GM23338 (cell line): ENCODE measurements at regions not wholly inside any gene's neighbourhood (a gene's known extent, or its start where the extent isn't known, plus 50 kb on each side); places are given as distances from the start of the nearest gene placed in this dataset.

Experiments used
- ATAC-seq: fragments of 200-7000 bp; cut with Tn5 transposase; 3 replicates; pipeline ENCODE4 v1.9.1; 2020
- DNase-seq: peaks from one replicate; pipeline ENCODE4 v3.0.0-alpha.2; 2015; ENCODE audit warnings: low spot score
- H2AFZ ChIP-seq: fragments of 200-600 bp; sonication (generic); 2 replicates; pipeline ENCODE4 v1.8.0; 2016; ENCODE audit warnings: antibody characterized with exemption, mild to moderate bottlenecking, moderate library complexity
- H3F3A ChIP-seq: fragments of 200-600 bp; sonication (generic); replicated peaks from 2 replicates; pipeline ENCODE4 v1.8.0; 2017; ENCODE audit warnings: antibody characterized with exemption, mixed run types, low read depth
- H3K27ac ChIP-seq: fragments of 200-600 bp; sonication (generic); 2 replicates; pipeline ENCODE4 v1.6.1; 2016; ENCODE audit warnings: low read depth
- H3K27me3 ChIP-seq: fragments of 200-600 bp; sonication (generic); 2 replicates; pipeline ENCODE4 v1.8.0; 2016; ENCODE audit warnings: mild to moderate bottlenecking, mixed run types, moderate library complexity; ENCODE audit not compliant: insufficient read depth
- H3K36me3 ChIP-seq: fragments of 200-600 bp; sonication (generic); 2 replicates; pipeline ENCODE4 v1.8.0; 2016; ENCODE audit warnings: mild to moderate bottlenecking; ENCODE audit not compliant: insufficient read depth
- H3K4me1 ChIP-seq: fragments of 200-600 bp; sonication (generic); 2 replicates; pipeline ENCODE4 v1.8.0; 2016; ENCODE audit warnings: mild to moderate bottlenecking, moderate library complexity; ENCODE audit not compliant: insufficient read depth
- H3K4me2 ChIP-seq: fragments of 200-600 bp; sonication (generic); 2 replicates; pipeline ENCODE4 v1.7.1; 2017; ENCODE audit warnings: mixed run types
- H3K4me3 ChIP-seq: fragments of 200-600 bp; sonication (generic); 2 replicates; pipeline ENCODE4 v1.6.1; 2016; ENCODE audit warnings: mixed run types
- H3K79me2 ChIP-seq: fragments of 200-600 bp; sonication (generic); replicated peaks from 2 replicates; pipeline ENCODE4 v1.8.0; 2017; ENCODE audit warnings: mild to moderate bottlenecking; ENCODE audit not compliant: insufficient read depth
- H3K9me2 ChIP-seq: fragments of 200-600 bp; sonication (generic); 2 replicates; pipeline ENCODE4 v1.8.0; 2017; ENCODE audit not compliant: insufficient read depth
- H4K20me1 ChIP-seq: fragments of 200-600 bp; sonication (generic); replicated peaks from 2 replicates; pipeline ENCODE4 v1.8.0; 2017; ENCODE audit warnings: mild to moderate bottlenecking; ENCODE audit not compliant: insufficient read depth
- H3K27ac Mint-ChIP-seq: 2 replicates; pipeline ENCODE4 v1.8.0; 2020; ENCODE audit warnings: inconsistent platforms, mild to moderate bottlenecking, moderate library complexity, mixed read lengths
- H3K27me3 Mint-ChIP-seq: 3 replicates; pipeline ENCODE4 v1.8.0; 2022; ENCODE audit warnings: low read depth, mild to moderate bottlenecking, moderate library complexity, mixed read lengths, inconsistent platforms; ENCODE audit not compliant: insufficient read depth, poor library complexity
- H3K36me3 Mint-ChIP-seq: 3 replicates; pipeline ENCODE4 v1.8.0; 2021; ENCODE audit warnings: low read depth, mild to moderate bottlenecking, inconsistent platforms, moderate library complexity, mixed read lengths
- H3K4me1 Mint-ChIP-seq: 3 replicates; pipeline ENCODE4 v1.8.0; 2020; ENCODE audit warnings: mild to moderate bottlenecking, inconsistent platforms, mixed read lengths
- H3K4me3 Mint-ChIP-seq: 3 replicates; pipeline ENCODE4 v1.8.0; 2021; ENCODE audit warnings: moderate library complexity, mild to moderate bottlenecking, inconsistent platforms, mixed read lengths
- H3K9me3 Mint-ChIP-seq: 3 replicates; pipeline ENCODE4 v1.8.0; 2020; ENCODE audit warnings: moderate library complexity, mild to moderate bottlenecking, inconsistent platforms, mixed read lengths
- CREB1 ChIP-seq: fragments of 250-450 bp; sonication (Bioruptor Pico); IDR thresholded peaks from 2 replicates; pipeline ENCODE4 v1.5.0; 2020; ENCODE audit warnings: low read depth, mild to moderate bottlenecking, moderate library complexity
- CTCF ChIP-seq, 2 experiments: fragments of 200-600 bp in 1 of 2; sonication (generic) in 1 of 2; conservative IDR thresholded peaks; 2 replicates each; pipeline versions ENCODE4 v1.5.1 to v1.6.1; 2016 to 2017; ENCODE audit warnings: antibody characterized with exemption in 2 of 2, low read depth in 2 of 2, mild to moderate bottlenecking in 2 of 2, moderate library complexity in 1 of 2
- EZH2 ChIP-seq: fragments of 200-600 bp; sonication (generic); IDR thresholded peaks from one replicate; pipeline ENCODE4 v1.8.0; 2017; ENCODE audit warnings: antibody characterized with exemption, mild to moderate bottlenecking, low read depth; ENCODE audit not compliant: unreplicated experiment
- EZH2phosphoT487 ChIP-seq: fragments of 200-600 bp; sonication (generic); IDR thresholded peaks from one replicate; pipeline ENCODE4 v1.8.1; 2018; ENCODE audit warnings: antibody characterized with exemption; ENCODE audit not compliant: unreplicated experiment
- JUNB ChIP-seq: IDR thresholded peaks from one replicate; pipeline ENCODE4 v1.6.1; 2016; ENCODE audit warnings: antibody characterized with exemption; ENCODE audit not compliant: unreplicated experiment
- NANOG ChIP-seq: IDR thresholded peaks from 2 replicates; pipeline ENCODE4 v1.6.1; 2016; ENCODE audit warnings: antibody characterized with exemption, borderline replicate concordance
- POLR2AphosphoS5 ChIP-seq: IDR thresholded peaks from 2 replicates; pipeline ENCODE4 v1.6.1; 2016; ENCODE audit warnings: antibody characterized with exemption, low read depth
- STAT1 ChIP-seq: IDR thresholded peaks from one replicate; pipeline ENCODE4 v1.6.1; 2016; ENCODE audit warnings: antibody characterized with exemption; ENCODE audit not compliant: unreplicated experiment
- ZNF114 ChIP-seq: fragments of 250-450 bp; sonication (Bioruptor Pico); IDR thresholded peaks from 2 replicates; pipeline ENCODE4 v1.5.0; 2020; ENCODE audit warnings: mild to moderate bottlenecking, moderate library complexity
- ZNF331 ChIP-seq: fragments of 250-450 bp; sonication (Bioruptor Pico); IDR thresholded peaks from 2 replicates; pipeline ENCODE4 v1.5.0; 2020; ENCODE audit warnings: low read depth, mild to moderate bottlenecking, moderate library complexity
- ZNF462 ChIP-seq: fragments of 250-450 bp; sonication (Bioruptor Pico); IDR thresholded peaks from 2 replicates; pipeline ENCODE4 v1.5.0; 2020; ENCODE audit warnings: mild to moderate bottlenecking, moderate library complexity
- TF ChIP-seq, protein P1 (sequence below): IDR thresholded peaks from 2 replicates; pipeline ENCODE4 v1.6.1; 2016; ENCODE audit warnings: antibody characterized with exemption

GRCh38 chr6:133130863-133131262, 110.3 kb upstream of the EYA4 start:
- Histone ChIP-seq H3K79me2 (no peaks in the 10 kb centered on the region), H4K20me1 (no peaks in the 10 kb centered on the region), H2AFZ (0 out of 2 replicates have a peak overlapping the region, but pooled peaks have one; percentile 70), H3K4me2 (no peak overlapping the region), H3K36me3 (no peaks in the 10 kb centered on the region), H3K27ac (no peak overlapping the region), H3K27me3 (no peaks in the 10 kb centered on the region), H3K4me1 (no peaks in the 10 kb centered on the region; the same call in 1 of the 2 replicates), H3K9me2 (no peaks in the 10 kb centered on the region), H3F3A (no peaks in the 10 kb centered on the region), H3K4me3 (no peak overlapping the region)
- no peak overlapping the region for H3K27ac Mint-ChIP-seq
- no peak for TF ChIP-seq ZNF462
- TF ChIP-seq EZH2phosphoT487: no peak
- no peak overlapping the region for H3K4me3 Mint-ChIP-seq
- peaks cover 17% of the 10 kb centered on the region; the same call in 2 of the 3 replicates for H3K4me1 Mint-ChIP-seq
- DNase-seq: no peak
- H3K27me3 Mint-ChIP-seq: no peaks in the 10 kb centered on the region
- ATAC-seq: no peak; the same call in 2 of the 3 replicates
- no peaks in the 10 kb centered on the region for H3K9me3 Mint-ChIP-seq
- no peaks in the 10 kb centered on the region for H3K36me3 Mint-ChIP-seq

GRCh38 chr6:133131621-133132465, 109.3 kb upstream of the EYA4 start:
- H3K27ac ChIP-seq: no peak overlapping the region
- no peak overlapping the region for H3K27ac Mint-ChIP-seq
- no peaks in the 10 kb centered on the region for H3K36me3 Mint-ChIP-seq
- no peak for TF ChIP-seq ZNF114 (CRISPR knock-in tag)
- TF ChIP-seq STAT1: no peak
- TF ChIP-seq JUNB: no peak
- TF ChIP-seq CREB1: no peak
- TF ChIP-seq EZH2: no peak
- TF ChIP-seq POLR2AphosphoS5: no peak
- TF ChIP-seq EZH2phosphoT487: no peak
- no peak for TF ChIP-seq NANOG
- no peak for TF ChIP-seq CTCF (conservative IDR thresholded peaks at IDR 0.05; ENCODE audit: low read depth in 2 of 2)
- TF ChIP-seq ZNF331 (CRISPR knock-in tag): no peak
- TF ChIP-seq, protein P1, sequence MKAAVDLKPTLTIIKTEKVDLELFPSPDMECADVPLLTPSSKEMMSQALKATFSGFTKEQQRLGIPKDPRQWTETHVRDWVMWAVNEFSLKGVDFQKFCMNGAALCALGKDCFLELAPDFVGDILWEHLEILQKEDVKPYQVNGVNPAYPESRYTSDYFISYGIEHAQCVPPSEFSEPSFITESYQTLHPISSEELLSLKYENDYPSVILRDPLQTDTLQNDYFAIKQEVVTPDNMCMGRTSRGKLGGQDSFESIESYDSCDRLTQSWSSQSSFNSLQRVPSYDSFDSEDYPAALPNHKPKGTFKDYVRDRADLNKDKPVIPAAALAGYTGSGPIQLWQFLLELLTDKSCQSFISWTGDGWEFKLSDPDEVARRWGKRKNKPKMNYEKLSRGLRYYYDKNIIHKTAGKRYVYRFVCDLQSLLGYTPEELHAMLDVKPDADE: no peak

More at GRCh38 chr6:133131621-133132465, 109.3 kb upstream of the EYA4 start:
- no peak; the same call in 1 of the 3 replicates for ATAC-seq
- H3K27me3 ChIP-seq: no peaks in the 10 kb centered on the region
- H4K20me1 ChIP-seq: no peaks in the 10 kb centered on the region
- Mint-ChIP-seq H3K9me3 (no peaks in the 10 kb centered on the region), H3K4me1 (peaks cover 17% of the 10 kb centered on the region; the same call in 2 of the 3 replicates), H3K4me3 (no peak overlapping the region), H3K27me3 (no peaks in the 10 kb centered on the region)
- DNase-seq: no peak
- no peaks in the 10 kb centered on the region for H3K9me2 ChIP-seq
- H3K4me3 ChIP-seq: no peak overlapping the region
- H2AFZ ChIP-seq: peak overlapping the region; percentile 70; the same call in 1 of the 2 replicates
- no peaks in the 10 kb centered on the region for H3K36me3 ChIP-seq
- no peaks in the 10 kb centered on the region; the same call in 1 of the 2 replicates for H3K4me1 ChIP-seq
- H3K4me2 ChIP-seq: no peak overlapping the region
- H3F3A ChIP-seq: no peaks in the 10 kb centered on the region
- H3K79me2 ChIP-seq: no peaks in the 10 kb centered on the region
